Hepatocyte (in vitro differentiated cells): ENCODE measurements at regions not wholly inside any gene's neighbourhood (a gene's known extent, or its start where the extent isn't known, plus 50 kb on each side); places are given as distances from the start of the nearest gene placed in this dataset.

ENCODE experiments used
- DNase-seq: peaks from one replicate; pipeline ENCODE4 v3.0.0-alpha.2; 2016; ENCODE audit warnings: low spot score
- H2AFZ ChIP-seq: fragments of 200-600 bp; sonication (generic); 2 replicates; pipeline ENCODE4 v1.6.0; 2016; ENCODE audit warnings: antibody characterized with exemption, mild to moderate bottlenecking
- H3K27ac ChIP-seq: fragments of 200-600 bp; sonication (generic); 2 replicates; pipeline ENCODE4 v1.5.1; 2016; ENCODE audit warnings: mild to moderate bottlenecking
- H3K27me3 ChIP-seq: fragments of 200-600 bp; sonication (generic); 2 replicates; pipeline ENCODE4 v1.6.1; 2016
- H3K36me3 ChIP-seq: fragments of 200-600 bp; sonication (generic); replicated peaks from 2 replicates; pipeline ENCODE4 v1.5.1; 2016; ENCODE audit warnings: low read depth; ENCODE audit not compliant: insufficient read depth
- H3K4me1 ChIP-seq: fragments of 200-600 bp; sonication (generic); 2 replicates; pipeline ENCODE4 v1.5.1; 2016; ENCODE audit warnings: mild to moderate bottlenecking, moderate library complexity; ENCODE audit not compliant: insufficient read depth
- H3K4me2 ChIP-seq: fragments of 200-600 bp; sonication (generic); 2 replicates; pipeline ENCODE4 v1.6.0; 2016
- H3K4me3 ChIP-seq: fragments of 200-600 bp; sonication (generic); 2 replicates; pipeline ENCODE4 v1.5.1; 2016; ENCODE audit warnings: mild to moderate bottlenecking
- H3K79me2 ChIP-seq: fragments of 200-600 bp; sonication (generic); 2 replicates; pipeline ENCODE4 v1.6.0; 2017; ENCODE audit warnings: mild to moderate bottlenecking
- H3K9me2 ChIP-seq: fragments of 200-600 bp; sonication (generic); replicated peaks from 2 replicates; pipeline ENCODE4 v1.6.0; 2017; ENCODE audit warnings: mild to moderate bottlenecking; ENCODE audit not compliant: insufficient read depth
- H3K9me3 ChIP-seq: fragments of 200-600 bp; sonication (generic); 2 replicates; pipeline ENCODE4 v1.5.1; 2016; ENCODE audit warnings: low read depth, mild to moderate bottlenecking
- H4K20me1 ChIP-seq: fragments of 200-600 bp; sonication (generic); 2 replicates; pipeline ENCODE4 v1.6.0; 2016; ENCODE audit warnings: mild to moderate bottlenecking; ENCODE audit not compliant: insufficient read depth, poor library complexity, severe bottlenecking
- CTCF ChIP-seq: fragments of 200-600 bp; sonication (generic); IDR thresholded peaks from 2 replicates; pipeline ENCODE4 v1.5.1; 2016; ENCODE audit warnings: antibody characterized with exemption, mild to moderate bottlenecking; ENCODE audit not compliant: poor library complexity
- EZH2 ChIP-seq: fragments of 200-600 bp; sonication (generic); IDR thresholded peaks from 2 replicates; pipeline ENCODE4 v1.6.1; 2016; ENCODE audit warnings: antibody characterized with exemption, mild to moderate bottlenecking, borderline replicate concordance
- EZH2phosphoT487 ChIP-seq: fragments of 200-600 bp; sonication (generic); IDR thresholded peaks from one replicate; pipeline ENCODE4 v1.6.1; 2018; ENCODE audit warnings: antibody characterized with exemption, mild to moderate bottlenecking, low read depth, moderate library complexity; ENCODE audit not compliant: unreplicated experiment, severe bottlenecking
- WGBS: methylation state at CpG from one replicate; pipeline ENCODE4 v1.1.6; 2016; ENCODE audit warnings: low lambda C conversion rate; ENCODE audit errors: missing lambda C conversion rate; 5-methylcytosine and 5-hydroxymethylcytosine counted together

- Histone ChIP-seq H3K27me3 (no peaks in the 10 kb centered on the region), H3K79me2 (no peaks in the 10 kb centered on the region), H2AFZ (no peak overlapping the region), H3K9me2 (no peaks in the 10 kb centered on the region), H3K4me3 (no peak overlapping the region), H3K4me2 (no peak overlapping the region), H3K36me3 (no peaks in the 10 kb centered on the region), H4K20me1 (no peaks in the 10 kb centered on the region), H3K27ac (no peak overlapping the region), H3K4me1 (no peaks in the 10 kb centered on the region), H3K9me3 (no peaks in the 10 kb centered on the region)
- no peak for DNase-seq
- WGBS = 93% methylated on average over 7 of the region's 7 CpGs
- TF ChIP-seq EZH2 = no peak
Observed at GRCh38 chr6:12494161-12494560, 204.0 kb downstream of the EDN1 start.

GRCh38 chr6:12501990-12502389 lies 211.8 kb downstream of the EDN1 start:
- Histone ChIP-seq H2AFZ (no peak overlapping the region), H3K27me3 (no peaks in the 10 kb centered on the region), H3K4me3 (no peak overlapping the region), H3K36me3 (no peaks in the 10 kb centered on the region), H3K27ac (no peak overlapping the region), H3K4me1 (no peaks in the 10 kb centered on the region), H4K20me1 (no peaks in the 10 kb centered on the region), H3K4me2 (no peak overlapping the region), H3K9me3 (no peaks in the 10 kb centered on the region), H3K9me2 (no peaks in the 10 kb centered on the region), H3K79me2 (no peaks in the 10 kb centered on the region)
- no peak for TF ChIP-seq EZH2
- no peak for TF ChIP-seq CTCF
- TF ChIP-seq EZH2phosphoT487 = no peak
- WGBS = 92% methylated on average over 1 of the region's 1 CpG
- DNase-seq = no peak

- Histone ChIP-seq H3K4me3 (no peak overlapping the region), H3K4me2 (no peak overlapping the region), H3K4me1 (no peaks in the 10 kb centered on the region), H3K36me3 (no peaks in the 10 kb centered on the region), H3K9me3 (no peaks in the 10 kb centered on the region), H3K9me2 (no peaks in the 10 kb centered on the region), H2AFZ (no peak overlapping the region), H3K27me3 (no peaks in the 10 kb centered on the region), H3K79me2 (no peaks in the 10 kb centered on the region), H3K27ac (no peak overlapping the region), H4K20me1 (no peaks in the 10 kb centered on the region)
- DNase-seq = peak; percentile 23
- TF ChIP-seq CTCF = peak; percentile 12
- TF ChIP-seq EZH2phosphoT487 = no peak
- WGBS = 83% methylated on average over 2 of the region's 2 CpGs
Observed at GRCh38 chr6:12504325-12504966, 212.1 kb upstream of the PHACTR1 start.

- Histone ChIP-seq H3K36me3 (no peaks in the 10 kb centered on the region), H3K27ac (no peak overlapping the region), H2AFZ (no peak overlapping the region), H3K9me3 (no peaks in the 10 kb centered on the region), H4K20me1 (no peaks in the 10 kb centered on the region), H3K9me2 (no peaks in the 10 kb centered on the region), H3K4me2 (no peak overlapping the region), H3K79me2 (no peaks in the 10 kb centered on the region), H3K4me1 (no peaks in the 10 kb centered on the region), H3K4me3 (no peak overlapping the region), H3K27me3 (no peaks in the 10 kb centered on the region)
- DNase-seq = no peak
- WGBS = 63% methylated on average over 4 of the region's 4 CpGs
- TF ChIP-seq CTCF = no peak
- no peak for TF ChIP-seq EZH2
- no peak for TF ChIP-seq EZH2phosphoT487
Observed at GRCh38 chr6:12505486-12505885, 211.1 kb upstream of the PHACTR1 start.
